ENCODE measurements at regions not wholly inside any gene's neighbourhood (a gene's known extent, or its start where the extent isn't known, plus 50 kb on each side); places are given as distances from the start of the nearest gene placed in this dataset.

GRCh38 chr3:80275120-80275519, 507.3 kb upstream of the ROBO1 start:
- no peak for DNase-seq
- Histone ChIP-seq H3K4me1 (no peaks in the 10 kb centered on the region), H3K36me3 (no peaks in the 10 kb centered on the region), H3K27ac (no peak overlapping the region), H3K9me3 (no peaks in the 10 kb centered on the region), H3K9ac (ENCODE audit: low read depth in 2 of 2, low read length in 2 of 2) (no peak overlapping the region), H3K27me3 (no peaks in the 10 kb centered on the region), H3K4me3 (no peak overlapping the region)
- intact Hi-C loops (cut with DNase I), result no loop called here
- TF ChIP-seq CTCF (IDR thresholded peaks at IDR 0.05), result no peak

GRCh38 chr3:80263260-80263659, 495.5 kb upstream of the ROBO1 start:
- Histone ChIP-seq H3K36me3 (no peaks in the 10 kb centered on the region), H3K4me3 (no peak overlapping the region), H3K27me3 (no peaks in the 10 kb centered on the region), H3K4me1 (no peaks in the 10 kb centered on the region), H3K27ac (no peak overlapping the region), H3K9ac (ENCODE audit: low read depth in 2 of 2, low read length in 2 of 2) (no peak overlapping the region), H3K9me3 (no peaks in the 10 kb centered on the region)
- intact Hi-C loops (cut with DNase I), result no loop called here
- no peak for DNase-seq
- no peak for TF ChIP-seq CTCF (IDR thresholded peaks at IDR 0.05)

- Histone ChIP-seq H3K27me3 (no peaks in the 10 kb centered on the region), H3K36me3 (no peaks in the 10 kb centered on the region), H3K9ac (ENCODE audit: low read depth in 2 of 2, low read length in 2 of 2) (no peak overlapping the region), H3K4me3 (no peak overlapping the region), H3K4me1 (no peaks in the 10 kb centered on the region), H3K27ac (no peak overlapping the region), H3K9me3 (no peaks in the 10 kb centered on the region)
- TF ChIP-seq CTCF (IDR thresholded peaks at IDR 0.05), result no peak
- intact Hi-C loops (cut with DNase I), result no loop called here
- DNase-seq, result no peak
Observed at GRCh38 chr3:80261082-80261481, 493.3 kb upstream of the ROBO1 start.

GRCh38 chr3:80259736-80260135, 491.9 kb upstream of the ROBO1 start:
- H3K9ac ChIP-seq (ENCODE audit: low read depth in 2 of 2, low read length in 2 of 2), result no peak overlapping the region
- no peak for DNase-seq

GRCh38 chr3:80252113-80252512, 484.3 kb upstream of the ROBO1 start:
- Histone ChIP-seq H3K9ac (ENCODE audit: low read depth in 2 of 2, low read length in 2 of 2) (no peak overlapping the region), H3K27me3 (no peaks in the 10 kb centered on the region), H3K9me3 (no peaks in the 10 kb centered on the region), H3K27ac (no peak overlapping the region), H3K36me3 (no peaks in the 10 kb centered on the region), H3K4me1 (no peaks in the 10 kb centered on the region), H3K4me3 (no peak overlapping the region)
- intact Hi-C loops (cut with DNase I), result no loop called here
- no peak for TF ChIP-seq CTCF (IDR thresholded peaks at IDR 0.05)
- DNase-seq, result no peak

More at GRCh38 chr3:80259736-80260135, 491.9 kb upstream of the ROBO1 start:
- H3K27me3 ChIP-seq, result no peaks in the 10 kb centered on the region
- H3K4me3 ChIP-seq, result no peak overlapping the region
- no peaks in the 10 kb centered on the region for H3K9me3 ChIP-seq
- H3K4me1 ChIP-seq, result no peaks in the 10 kb centered on the region
- no peak overlapping the region for H3K27ac ChIP-seq
- H3K36me3 ChIP-seq, result no peaks in the 10 kb centered on the region
- intact Hi-C loops (cut with DNase I), result no loop called here
- TF ChIP-seq CTCF (IDR thresholded peaks at IDR 0.05), result no peak

- H3K27me3 ChIP-seq, result no peaks in the 10 kb centered on the region
- no peak for TF ChIP-seq CTCF (IDR thresholded peaks at IDR 0.05)
Observed at GRCh38 chr3:80247766-80248165, 480.0 kb upstream of the ROBO1 start.

More at GRCh38 chr3:80247766-80248165, 480.0 kb upstream of the ROBO1 start:
- Histone ChIP-seq H3K9me3 (no peaks in the 10 kb centered on the region), H3K4me1 (no peaks in the 10 kb centered on the region), H3K4me3 (no peak overlapping the region), H3K36me3 (no peaks in the 10 kb centered on the region), H3K27ac (no peak overlapping the region), H3K9ac (ENCODE audit: low read depth in 2 of 2, low read length in 2 of 2) (no peak overlapping the region)
- DNase-seq, result no peak
- intact Hi-C loops (cut with DNase I), result no loop called here

All from colonic mucosa (tissue), 4 donors.